Endodermal cell (in vitro differentiated cells): ENCODE measurements at regions not wholly inside any gene's neighbourhood (a gene's known extent, or its start where the extent isn't known, plus 50 kb on each side); places are given as distances from the start of the nearest gene placed in this dataset.

Experiments
- DNase-seq: peaks from one replicate; pipeline ENCODE4 v3.0.0-alpha.2; 2017
- H3K27ac ChIP-seq: 2 replicates; pipeline ENCODE4 v1.5.1; 2013; ENCODE audit warnings: mild to moderate bottlenecking, low read depth, low read length, moderate library complexity
- H3K27me3 ChIP-seq: 2 replicates; pipeline ENCODE4 v1.6.1; 2013; ENCODE audit warnings: mild to moderate bottlenecking, low read length, moderate library complexity; ENCODE audit not compliant: insufficient read depth, control insufficient read depth, poor library complexity, severe bottlenecking
- H3K36me3 ChIP-seq: 2 replicates; pipeline ENCODE4 v1.7.0; 2013; ENCODE audit warnings: mild to moderate bottlenecking, low read length, moderate library complexity; ENCODE audit not compliant: control insufficient read depth, insufficient read depth
- H3K4me1 ChIP-seq: one replicate; pipeline ENCODE4 v1.7.0; 2013; ENCODE audit warnings: low read length; ENCODE audit not compliant: control insufficient read depth, insufficient read depth
- H3K4me3 ChIP-seq: 2 replicates; pipeline ENCODE4 v1.5.1; 2013; ENCODE audit warnings: mild to moderate bottlenecking, low read length, moderate library complexity
- H3K9ac ChIP-seq: 2 replicates; pipeline ENCODE4 v1.6.1; 2013; ENCODE audit warnings: mild to moderate bottlenecking, low read length, moderate library complexity; ENCODE audit not compliant: poor library complexity, severe bottlenecking; ENCODE audit errors: extremely low read depth
- H3K9me3 ChIP-seq: 2 replicates; pipeline ENCODE4 v1.6.1; 2013; ENCODE audit warnings: mild to moderate bottlenecking, low read length, moderate library complexity; ENCODE audit not compliant: control insufficient read depth
- H3K27ac Mint-ChIP-seq: 2 replicates; pipeline ENCODE4 v1.8.0; 2020; ENCODE audit warnings: mixed read lengths
- H3K27me3 Mint-ChIP-seq: 2 replicates; pipeline ENCODE4 v1.8.0; 2021; ENCODE audit warnings: mild to moderate bottlenecking, mixed read lengths; ENCODE audit not compliant: insufficient read depth
- H3K36me3 Mint-ChIP-seq: 2 replicates; pipeline ENCODE4 v1.8.0; 2020; ENCODE audit warnings: low read depth, mixed read lengths
- H3K4me1 Mint-ChIP-seq: 2 replicates; pipeline ENCODE4 v1.8.0; 2020; ENCODE audit warnings: mixed read lengths
- H3K4me3 Mint-ChIP-seq: 2 replicates; pipeline ENCODE4 v1.8.0; 2020; ENCODE audit warnings: mild to moderate bottlenecking, moderate library complexity, mixed read lengths
- H3K9me3 Mint-ChIP-seq: 2 replicates; pipeline ENCODE4 v1.8.0; 2020; ENCODE audit warnings: mild to moderate bottlenecking, mixed read lengths
- CTCF ChIP-seq: fragments of 200-600 bp; sonication (generic); conservative IDR thresholded peaks from 2 replicates; pipeline ENCODE4 v1.5.0; 2021; ENCODE audit warnings: antibody characterized with exemption, mild to moderate bottlenecking
- WGBS, 2 experiments: methylation state at CpG; one replicate each; pipeline versions ENCODE4 v1.1.5 to v1.1.7; 2013; ENCODE audit warnings: missing lambda C conversion rate in 2 of 2, mixed read lengths in 1 of 2; ENCODE audit not compliant: insufficient coverage in 1 of 2, insufficient read length in 1 of 2; 5-methylcytosine and 5-hydroxymethylcytosine counted together

DNA sequence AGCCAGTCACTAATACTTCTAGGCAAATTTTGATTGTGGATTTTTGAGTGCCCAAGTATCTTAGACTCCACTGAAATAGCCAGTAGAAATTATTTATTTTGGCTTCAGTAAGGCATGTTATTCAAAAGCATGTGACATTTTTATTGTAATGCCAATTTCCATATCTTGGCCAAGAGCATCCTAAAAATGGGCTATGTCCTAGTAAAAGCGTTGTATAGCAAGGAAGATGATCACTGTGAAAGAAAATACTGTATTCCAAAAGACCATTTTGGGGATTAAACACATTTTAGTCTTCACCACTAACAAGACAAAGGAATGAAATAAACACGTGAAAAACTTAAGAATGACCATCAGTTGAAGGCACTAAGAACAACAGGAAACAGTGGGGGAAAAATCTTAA, 149.1 kb downstream of the NUFIP1 start:
- H3K27me3 Mint-ChIP-seq = peaks cover 4% of the 10 kb centered on the region
- H3K36me3 Mint-ChIP-seq = no peaks in the 10 kb centered on the region
- peaks cover 3% of the 10 kb centered on the region for H3K9me3 Mint-ChIP-seq
- Histone ChIP-seq H3K9ac (no peak overlapping the region), H3K4me1 (no peaks in the 10 kb centered on the region), H3K9me3 (no peaks in the 10 kb centered on the region), H3K27ac (no peak overlapping the region), H3K36me3 (no peaks in the 10 kb centered on the region), H3K27me3 (no peaks in the 10 kb centered on the region), H3K4me3 (no peak overlapping the region)
- no peak for TF ChIP-seq CTCF
- no peak overlapping the region for H3K4me3 Mint-ChIP-seq
- H3K27ac Mint-ChIP-seq = no peak overlapping the region
- no peak for DNase-seq
- WGBS, 2 experiments = 77% methylated on average over 2 of the region's 2 CpGs; no CpG with 5 or more reads in 1 of the 2 experiments
- no peaks in the 10 kb centered on the region for H3K4me1 Mint-ChIP-seq

GRCh38 chr13:44837250-44837649, 152.0 kb downstream of the NUFIP1 start:
- no peak overlapping the region for H3K27ac Mint-ChIP-seq
- H3K36me3 Mint-ChIP-seq = no peaks in the 10 kb centered on the region
- TF ChIP-seq CTCF = no peak

GRCh38 chr13:44834404-44834803, 154.9 kb downstream of the NUFIP1 start:
- DNase-seq = no peak
- no peaks in the 10 kb centered on the region for H3K27me3 ChIP-seq
- Mint-ChIP-seq H3K27ac (no peak overlapping the region), H3K27me3 (no peaks in the 10 kb centered on the region), H3K9me3 (peaks cover 3% of the 10 kb centered on the region), H3K4me1 (no peaks in the 10 kb centered on the region), H3K4me3 (no peak overlapping the region), H3K36me3 (no peaks in the 10 kb centered on the region)
- no peak for TF ChIP-seq CTCF
- H3K27ac ChIP-seq = no peak overlapping the region
- no peaks in the 10 kb centered on the region for H3K9me3 ChIP-seq
- H3K36me3 ChIP-seq = no peaks in the 10 kb centered on the region
- no peak overlapping the region for H3K9ac ChIP-seq
- no peak overlapping the region for H3K4me3 ChIP-seq
- 90 to 92% methylated on average over 2 to 4 of the region's 4 CpGs for WGBS, 2 experiments
- no peaks in the 10 kb centered on the region for H3K4me1 ChIP-seq

More at GRCh38 chr13:44837250-44837649, 152.0 kb downstream of the NUFIP1 start:
- no peaks in the 10 kb centered on the region for H3K27me3 Mint-ChIP-seq
- H3K9ac ChIP-seq = no peak overlapping the region
- H3K4me1 Mint-ChIP-seq = no peaks in the 10 kb centered on the region
- H3K27me3 ChIP-seq = no peaks in the 10 kb centered on the region
- no peaks in the 10 kb centered on the region for H3K4me1 ChIP-seq
- no peak for DNase-seq
- H3K4me3 Mint-ChIP-seq = no peak overlapping the region
- no peak overlapping the region for H3K27ac ChIP-seq
- H3K9me3 Mint-ChIP-seq = peaks cover 3% of the 10 kb centered on the region
- 89% methylated on average over 1 of the region's 1 CpG; no CpG with 5 or more reads in 1 of the 2 experiments for whole genome bisulfite sequencing, 2 experiments
- no peaks in the 10 kb centered on the region for H3K9me3 ChIP-seq
- H3K36me3 ChIP-seq = no peaks in the 10 kb centered on the region
- H3K4me3 ChIP-seq = no peak overlapping the region
